GM21723 (cell line): ENCODE measurements at regions not wholly inside any gene's neighbourhood (a gene's known extent, or its start where the extent isn't known, plus 50 kb on each side); places are given as distances from the start of the nearest gene placed in this dataset.

Experiments used
- ATAC-seq: cut with Tn5 transposase; IDR thresholded peaks from one replicate; pipeline ENCODE4 v1.9.1; 2021; ENCODE audit warnings: mild to moderate bottlenecking, moderate library complexity; ENCODE audit not compliant: unreplicated experiment

DNA sequence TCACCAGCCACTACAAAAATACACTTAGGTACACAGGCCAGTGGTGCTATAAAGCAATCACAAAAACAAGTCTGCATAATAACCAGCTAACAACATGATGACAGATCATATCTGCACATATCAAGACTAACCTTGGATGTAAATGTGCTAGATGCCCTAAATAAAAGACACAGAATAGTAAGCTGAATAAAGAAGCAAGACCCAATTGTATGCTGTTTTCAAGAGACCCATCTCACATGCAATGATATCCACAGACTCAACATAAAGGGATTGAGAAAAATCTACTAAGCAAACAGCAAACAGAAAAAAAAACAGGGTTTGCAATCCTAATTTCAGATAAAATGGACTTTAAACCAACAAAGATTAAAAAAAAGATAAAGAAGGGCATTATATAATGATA lies 505.4 kb upstream of the FZD8 start:
- ATAC-seq = no peak

GRCh38 chr10:36141856-36142560 lies 499.9 kb upstream of the FZD8 start:
- no peak for ATAC-seq

DNA sequence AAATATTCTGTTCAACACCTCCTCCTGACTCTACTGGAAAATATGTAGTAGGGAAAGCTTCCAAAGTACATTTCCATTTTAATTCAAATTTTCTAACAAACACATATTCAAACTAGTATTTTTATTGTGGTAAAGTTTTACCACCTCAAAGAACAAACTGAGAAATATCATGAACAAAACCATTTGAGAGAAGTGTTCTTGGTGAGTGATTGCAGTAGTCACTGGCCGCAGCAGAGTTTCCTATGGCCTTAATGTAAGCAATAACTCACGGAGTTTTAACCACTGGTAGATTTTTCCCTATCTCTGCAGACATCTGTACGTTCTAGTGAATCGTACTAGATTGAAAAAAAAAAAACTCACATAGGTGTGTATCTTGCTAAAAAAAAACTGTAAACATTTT lies 487.0 kb upstream of the FZD8 start:
- ATAC-seq = no peak

GRCh38 chr10:36126076-36126475 lies 484.0 kb upstream of the FZD8 start:
- no peak for ATAC-seq

DNA sequence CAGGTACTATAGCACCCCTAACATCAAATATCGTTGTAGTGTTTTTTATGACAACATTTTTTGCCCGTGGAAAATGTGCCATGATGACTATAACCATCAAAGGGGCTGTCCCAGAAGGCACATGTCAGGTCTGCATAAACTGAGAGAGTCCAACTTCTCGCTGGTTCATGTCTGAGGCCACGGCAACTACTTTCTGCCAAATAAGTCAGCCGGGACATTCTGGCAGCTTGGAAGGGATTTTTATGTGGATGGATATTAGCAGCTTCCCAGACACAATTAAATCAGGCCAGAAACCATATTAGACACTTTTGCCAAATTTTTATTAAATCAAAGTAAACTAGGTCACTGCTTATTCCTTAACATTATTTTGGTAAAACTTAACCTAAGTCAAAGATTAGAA lies 477.4 kb upstream of the FZD8 start:
- ATAC-seq = no peak

DNA sequence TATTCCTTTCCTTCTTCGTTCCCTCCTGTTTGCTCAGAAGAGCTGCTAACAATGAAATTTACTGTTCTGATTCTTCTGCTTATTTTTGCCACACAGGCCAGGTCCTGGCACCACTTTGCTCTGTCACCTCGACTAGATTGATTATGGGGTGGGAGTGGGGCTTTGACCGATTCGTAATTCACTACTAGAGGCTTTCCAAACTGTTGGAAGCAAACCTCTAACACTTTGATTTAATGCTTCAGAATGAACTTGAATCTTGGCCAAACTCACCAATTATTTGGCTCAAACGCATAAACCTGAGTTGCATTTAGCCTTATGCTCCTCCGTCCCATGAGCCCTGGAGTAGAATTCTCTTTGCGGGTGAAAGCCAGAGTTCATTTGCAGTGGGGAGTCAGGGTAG lies 476.2 kb upstream of the FZD8 start:
- ATAC-seq = no peak

DNA sequence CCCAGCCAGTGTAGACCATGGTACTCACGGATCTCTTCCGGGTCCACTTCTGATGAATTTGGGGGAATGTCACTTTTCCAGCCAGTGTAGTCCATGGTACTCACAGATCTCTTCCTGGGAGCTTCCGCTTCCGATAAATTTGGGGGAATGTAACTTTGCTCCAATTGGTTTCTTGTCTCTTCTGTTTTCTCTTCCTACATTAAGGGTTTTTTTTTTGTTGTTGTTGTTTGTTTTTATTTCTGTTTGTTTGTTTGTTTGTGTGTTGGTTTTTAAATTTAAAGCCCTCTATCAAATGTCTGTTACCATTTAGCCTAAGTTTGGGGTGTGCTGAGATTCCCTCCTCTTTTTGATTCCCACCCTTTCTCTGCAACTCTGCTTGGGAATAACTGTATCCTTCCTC lies 475.8 kb upstream of the FZD8 start:
- no peak for ATAC-seq

- ATAC-seq = no peak
These were observed 475.1 kb upstream of the FZD8 start for GRCh38 chr10:36117231-36117630.

- no peak for ATAC-seq
These were observed 474.6 kb upstream of the FZD8 start for GRCh38 chr10:36116731-36117130.

GRCh38 chr10:36116040-36116439 lies 473.9 kb upstream of the FZD8 start:
- no peak for ATAC-seq

GRCh38 chr10:36115364-36115763 lies 473.3 kb upstream of the FZD8 start:
- ATAC-seq = no peak

- no peak for ATAC-seq
These were observed 472.8 kb upstream of the FZD8 start for GRCh38 chr10:36114913-36115312.

DNA sequence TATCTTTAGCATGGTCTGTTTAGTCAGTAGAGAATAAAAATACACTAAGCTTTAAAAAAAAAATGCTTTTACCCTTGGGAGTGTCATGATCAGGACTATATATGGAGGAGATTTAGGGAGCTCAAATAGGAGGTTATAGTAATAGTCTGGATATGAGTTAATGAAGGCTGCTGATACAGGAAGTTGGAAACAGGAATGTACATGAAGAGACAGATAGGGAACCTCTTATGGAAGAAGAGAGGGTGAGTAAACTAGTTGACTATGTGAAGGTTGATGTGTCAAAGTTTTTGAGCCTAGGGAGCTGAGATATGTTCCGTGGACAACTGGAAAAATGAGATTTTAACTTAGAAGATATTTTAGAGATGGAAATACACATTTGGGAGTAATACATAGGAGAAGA lies 472.0 kb upstream of the FZD8 start:
- ATAC-seq = no peak

- ATAC-seq = no peak
These were observed 469.6 kb upstream of the FZD8 start for GRCh38 chr10:36111676-36112075.

DNA sequence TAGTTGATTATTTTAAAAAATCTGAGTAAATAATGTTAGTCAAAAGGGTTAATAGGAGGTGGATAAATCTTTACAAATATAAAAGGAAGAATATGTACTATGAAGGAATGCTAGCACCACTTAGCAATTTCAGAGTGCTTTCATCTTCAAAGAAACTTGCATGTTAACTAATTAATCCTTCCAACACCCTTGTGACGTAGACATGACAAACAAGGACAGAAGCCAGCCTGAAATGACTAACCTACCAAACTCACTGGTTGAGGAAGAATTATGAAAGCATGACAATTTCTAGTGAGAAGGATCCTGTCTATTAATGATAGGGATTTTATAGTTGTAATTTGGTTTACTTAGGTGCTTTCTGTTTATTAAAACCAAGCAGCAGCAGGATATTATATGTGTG lies 468.0 kb upstream of the FZD8 start:
- ATAC-seq = no peak

- ATAC-seq = no peak
These were observed 467.4 kb upstream of the FZD8 start for GRCh38 chr10:36109399-36110023.

DNA sequence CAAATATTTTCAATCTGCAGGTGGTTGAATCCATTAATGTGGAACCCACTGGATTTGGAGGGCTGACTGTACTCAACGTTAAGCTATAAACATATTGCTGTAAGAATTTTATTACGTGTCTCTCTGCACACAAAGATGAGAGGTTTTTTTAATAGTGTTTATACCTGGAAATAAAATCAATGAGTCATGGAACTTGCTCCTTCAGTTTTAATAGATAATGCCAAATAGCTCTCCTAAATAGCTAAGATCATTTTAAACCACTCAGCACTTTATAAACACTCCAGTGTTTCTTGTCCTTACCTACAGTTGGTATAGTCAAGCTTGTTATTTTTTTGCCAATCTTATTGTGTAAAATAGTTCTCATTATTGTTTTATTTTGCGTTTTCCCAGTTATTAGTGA lies 455.6 kb upstream of the FZD8 start:
- ATAC-seq = no peak

DNA sequence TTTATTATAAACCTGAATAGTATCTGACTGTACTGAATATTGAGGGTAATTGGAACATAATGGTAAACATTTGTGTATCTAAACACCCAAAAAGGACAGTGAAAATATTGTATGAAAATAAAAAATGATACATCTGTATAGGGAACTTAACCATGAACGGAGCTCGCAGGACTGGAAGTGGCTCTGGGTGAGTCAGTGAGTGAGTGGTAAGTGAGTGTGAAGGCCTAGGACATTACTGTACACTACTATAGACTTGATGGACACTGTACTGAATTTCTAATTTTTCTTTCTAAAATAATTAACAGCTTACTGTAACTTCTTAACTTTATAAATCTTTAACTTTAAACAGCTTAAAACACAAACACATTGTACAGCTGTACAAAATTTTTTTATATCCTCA lies 454.5 kb upstream of the FZD8 start:
- ATAC-seq = no peak

DNA sequence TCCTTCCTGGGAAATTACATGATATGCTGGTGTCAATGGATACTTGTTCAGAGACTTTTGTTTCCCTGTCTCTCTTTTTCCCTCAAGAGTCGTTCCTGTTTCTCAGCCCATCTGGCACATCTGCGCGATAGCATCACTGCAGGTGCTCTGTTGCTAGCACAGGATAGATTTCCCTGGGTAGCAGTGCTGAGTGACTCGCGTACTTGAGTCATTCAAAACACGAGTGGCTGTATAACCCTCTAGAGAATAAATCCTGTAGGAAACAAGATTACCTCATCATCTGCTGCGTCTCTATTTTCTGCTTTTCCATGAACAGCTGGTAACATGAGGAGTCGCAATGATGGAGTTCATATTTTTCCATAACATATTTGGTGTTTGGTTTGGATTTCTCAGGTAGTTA lies 452.0 kb upstream of the FZD8 start:
- no peak for ATAC-seq

- no peak for ATAC-seq
These were observed 450.0 kb upstream of the FZD8 start for GRCh38 chr10:36092116-36092515.

DNA sequence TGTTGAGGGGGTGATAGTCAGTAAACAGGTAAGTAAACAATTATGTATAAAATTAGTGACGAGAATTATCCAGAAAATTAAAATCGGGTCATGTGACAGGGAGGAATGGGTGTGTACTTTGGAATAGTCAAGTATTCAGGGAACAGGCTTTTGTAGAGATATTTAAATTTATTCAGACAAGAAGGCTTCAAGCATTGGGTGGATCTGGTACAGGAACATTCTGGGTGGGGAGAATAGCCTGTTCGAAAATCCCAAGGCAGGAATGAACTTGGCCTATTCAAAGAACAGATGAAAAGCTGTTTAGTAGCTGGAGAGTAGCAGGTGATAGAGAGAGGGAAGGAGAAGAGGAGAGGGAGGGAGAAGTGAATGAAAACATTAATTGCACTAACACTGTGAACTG lies 448.9 kb upstream of the FZD8 start:
- no peak for ATAC-seq

- no peak for ATAC-seq
These were observed 447.8 kb upstream of the FZD8 start for GRCh38 chr10:36089790-36090440.
